Lower lobe of right lung (tissue), 2 donors: ENCODE measurements at regions not wholly inside any gene's neighbourhood (a gene's known extent, or its start where the extent isn't known, plus 50 kb on each side); places are given as distances from the start of the nearest gene placed in this dataset.

Experiments
- ATAC-seq, 2 donors: fragments of 200-7000 bp; cut with Tn5 transposase; one replicate each; pipeline ENCODE4 v1.9.1; 2020 to 2022; ENCODE audit warnings: mild to moderate bottlenecking in 2 of 2, moderate library complexity in 2 of 2
- DNase-seq: peaks from one replicate; pipeline ENCODE4 v3.0.0-alpha.2; 2020
- H3K27ac ChIP-seq: fragments of 200-600 bp; one replicate; pipeline ENCODE4 v1.8.0; 2022
- H3K27me3 ChIP-seq: fragments of 200-600 bp; one replicate; pipeline ENCODE4 v1.8.0; 2022; ENCODE audit warnings: low read depth
- H3K36me3 ChIP-seq: fragments of 200-600 bp; one replicate; pipeline ENCODE4 v1.8.0; 2022; ENCODE audit warnings: mild to moderate bottlenecking
- H3K4me1 ChIP-seq: fragments of 200-600 bp; one replicate; pipeline ENCODE4 v1.8.0; 2022
- H3K4me3 ChIP-seq: fragments of 200-600 bp; one replicate; pipeline ENCODE4 v1.8.0; 2022; ENCODE audit warnings: mild to moderate bottlenecking
- H3K9me3 ChIP-seq: fragments of 200-600 bp; one replicate; pipeline ENCODE4 v1.8.0; 2022
- intact Hi-C: fragments of 100-400 bp; cut with DNase I; formaldehyde crosslinking; loops from one replicate; pipeline ENCODE4 v1.11.0; 2022
- TF ChIP-seq, protein P1 (sequence below): fragments of 200-600 bp; IDR thresholded peaks from one replicate; pipeline ENCODE4 v1.8.0; 2022; ENCODE audit warnings: antibody characterized with exemption, mild to moderate bottlenecking
- donor health status: DM: no; HTN: yes; CAD: no; lungs with severe emphysema.

- no peaks in the 10 kb centered on the region for H3K4me1 ChIP-seq
- no peaks in the 10 kb centered on the region for H3K27me3 ChIP-seq
- no peaks in the 10 kb centered on the region for H3K36me3 ChIP-seq
- no peak for ATAC-seq
- H3K4me3 ChIP-seq = no peak overlapping the region
- H3K9me3 ChIP-seq = peaks cover 31% of the 10 kb centered on the region
- TF ChIP-seq, protein P1, sequence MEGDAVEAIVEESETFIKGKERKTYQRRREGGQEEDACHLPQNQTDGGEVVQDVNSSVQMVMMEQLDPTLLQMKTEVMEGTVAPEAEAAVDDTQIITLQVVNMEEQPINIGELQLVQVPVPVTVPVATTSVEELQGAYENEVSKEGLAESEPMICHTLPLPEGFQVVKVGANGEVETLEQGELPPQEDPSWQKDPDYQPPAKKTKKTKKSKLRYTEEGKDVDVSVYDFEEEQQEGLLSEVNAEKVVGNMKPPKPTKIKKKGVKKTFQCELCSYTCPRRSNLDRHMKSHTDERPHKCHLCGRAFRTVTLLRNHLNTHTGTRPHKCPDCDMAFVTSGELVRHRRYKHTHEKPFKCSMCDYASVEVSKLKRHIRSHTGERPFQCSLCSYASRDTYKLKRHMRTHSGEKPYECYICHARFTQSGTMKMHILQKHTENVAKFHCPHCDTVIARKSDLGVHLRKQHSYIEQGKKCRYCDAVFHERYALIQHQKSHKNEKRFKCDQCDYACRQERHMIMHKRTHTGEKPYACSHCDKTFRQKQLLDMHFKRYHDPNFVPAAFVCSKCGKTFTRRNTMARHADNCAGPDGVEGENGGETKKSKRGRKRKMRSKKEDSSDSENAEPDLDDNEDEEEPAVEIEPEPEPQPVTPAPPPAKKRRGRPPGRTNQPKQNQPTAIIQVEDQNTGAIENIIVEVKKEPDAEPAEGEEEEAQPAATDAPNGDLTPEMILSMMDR = no peak
- DNase-seq = no peak
- intact Hi-C loops = no loop called here
- H3K27ac ChIP-seq = no peak overlapping the region
Measured at GRCh38 chr3:176510097-176510496, 687.2 kb downstream of the TBL1XR1 start.

- Histone ChIP-seq H3K36me3 (no peaks in the 10 kb centered on the region), H3K4me1 (no peaks in the 10 kb centered on the region), H3K4me3 (no peak overlapping the region), H3K27ac (no peak overlapping the region), H3K9me3 (peaks cover 5% of the 10 kb centered on the region), H3K27me3 (no peaks in the 10 kb centered on the region)
- no peak for ATAC-seq
- intact Hi-C loops = no loop called here
- TF ChIP-seq, protein P1 = no peak
- no peak for DNase-seq
Measured at GRCh38 chr3:176505878-176506621, 691.2 kb downstream of the TBL1XR1 start.

- DNase-seq (no peak), ATAC-seq (no peak)
- no peaks in the 10 kb centered on the region for H3K36me3 ChIP-seq
- intact Hi-C loops = no loop called here
- no peaks in the 10 kb centered on the region for H3K4me1 ChIP-seq
- H3K27ac ChIP-seq = no peak overlapping the region
- no peak overlapping the region for H3K4me3 ChIP-seq
- H3K27me3 ChIP-seq = no peaks in the 10 kb centered on the region
- no peaks in the 10 kb centered on the region for H3K9me3 ChIP-seq
- TF ChIP-seq, protein P1 = no peak
Measured at GRCh38 chr3:176491084-176491483, 706.2 kb downstream of the TBL1XR1 start.

DNA sequence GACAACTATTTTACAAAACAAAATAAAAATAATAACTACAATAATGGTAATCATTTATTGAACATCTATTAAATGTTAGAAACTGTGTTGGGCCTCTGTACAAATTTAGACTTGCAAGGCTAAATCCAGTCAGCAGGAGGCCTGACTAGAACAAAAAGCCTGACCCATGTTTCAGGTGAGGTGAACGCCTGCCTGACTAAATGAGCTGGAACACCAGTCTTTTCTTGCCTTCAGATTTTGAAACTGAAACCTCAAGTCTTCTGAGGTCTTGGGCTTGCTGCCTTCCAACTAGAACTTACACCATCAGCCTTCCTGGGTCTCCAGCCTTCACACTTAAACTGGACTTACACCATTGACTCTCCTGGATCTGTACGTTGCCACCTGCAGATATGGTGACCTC is 706.9 kb downstream of the TBL1XR1 start:
- intact Hi-C loops = no loop called here
- DNase-seq = no peak
- no peaks in the 10 kb centered on the region for H3K27me3 ChIP-seq
- ATAC-seq = no peak
- H3K27ac ChIP-seq = no peak overlapping the region
- no peak overlapping the region for H3K4me3 ChIP-seq
- no peaks in the 10 kb centered on the region for H3K4me1 ChIP-seq
- TF ChIP-seq, protein P1 = no peak
- H3K36me3 ChIP-seq = no peaks in the 10 kb centered on the region
- no peaks in the 10 kb centered on the region for H3K9me3 ChIP-seq

- Histone ChIP-seq H3K4me1 (no peaks in the 10 kb centered on the region), H3K4me3 (no peak overlapping the region), H3K27ac (no peak overlapping the region), H3K27me3 (no peaks in the 10 kb centered on the region), H3K36me3 (no peaks in the 10 kb centered on the region), H3K9me3 (no peaks in the 10 kb centered on the region)
- intact Hi-C loops = no loop called here
- no peak for ATAC-seq
- TF ChIP-seq, protein P1 = no peak
- no peak for DNase-seq
Measured at GRCh38 chr3:176479248-176479647, 718.0 kb downstream of the TBL1XR1 start.
